Astrocyte of the spinal cord (primary cell): ENCODE measurements at regions not wholly inside any gene's neighbourhood (a gene's known extent, or its start where the extent isn't known, plus 50 kb on each side); places are given as distances from the start of the nearest gene placed in this dataset.

Experiments
- DNase-seq: peaks from one replicate; pipeline ENCODE4 v3.0.0; 2011; ENCODE audit warnings: low read depth, low spot score
- H3K4me3 ChIP-seq: 2 replicates; pipeline ENCODE4 v1.5.1; 2011; ENCODE audit warnings: low read depth, mild to moderate bottlenecking, low read length, moderate library complexity
- in situ Hi-C: cut with HindIII; loops from 2 replicates; pipeline ENCODE4 v1.10.0; 2017; ENCODE audit warnings: low sequenced_read_pairs
- TF ChIP-seq, protein P1 (sequence below): IDR thresholded peaks from 2 replicates; pipeline ENCODE4 v1.5.1; 2012; ENCODE audit warnings: low read depth, mild to moderate bottlenecking, low read length, inconsistent platforms

DNA sequence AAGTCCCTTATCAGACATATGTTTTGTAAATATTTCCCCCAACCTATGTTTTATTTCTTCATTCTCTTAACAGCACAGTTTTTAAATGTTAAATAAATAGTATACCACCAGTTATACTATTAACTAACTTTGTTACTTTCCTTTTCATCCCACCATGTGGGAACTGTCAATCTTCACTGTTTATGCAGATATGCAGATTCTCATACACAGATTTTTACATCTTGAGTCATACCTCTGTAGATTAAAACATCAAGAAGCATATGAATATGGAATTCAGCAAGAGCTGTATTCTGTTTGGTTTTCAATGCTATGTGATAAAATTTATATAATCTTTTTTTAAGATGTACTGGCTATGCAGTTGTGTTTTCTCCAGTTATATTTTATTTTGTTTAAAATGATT is 566.3 kb downstream of the LIG4 start:
- TF ChIP-seq, protein P1, sequence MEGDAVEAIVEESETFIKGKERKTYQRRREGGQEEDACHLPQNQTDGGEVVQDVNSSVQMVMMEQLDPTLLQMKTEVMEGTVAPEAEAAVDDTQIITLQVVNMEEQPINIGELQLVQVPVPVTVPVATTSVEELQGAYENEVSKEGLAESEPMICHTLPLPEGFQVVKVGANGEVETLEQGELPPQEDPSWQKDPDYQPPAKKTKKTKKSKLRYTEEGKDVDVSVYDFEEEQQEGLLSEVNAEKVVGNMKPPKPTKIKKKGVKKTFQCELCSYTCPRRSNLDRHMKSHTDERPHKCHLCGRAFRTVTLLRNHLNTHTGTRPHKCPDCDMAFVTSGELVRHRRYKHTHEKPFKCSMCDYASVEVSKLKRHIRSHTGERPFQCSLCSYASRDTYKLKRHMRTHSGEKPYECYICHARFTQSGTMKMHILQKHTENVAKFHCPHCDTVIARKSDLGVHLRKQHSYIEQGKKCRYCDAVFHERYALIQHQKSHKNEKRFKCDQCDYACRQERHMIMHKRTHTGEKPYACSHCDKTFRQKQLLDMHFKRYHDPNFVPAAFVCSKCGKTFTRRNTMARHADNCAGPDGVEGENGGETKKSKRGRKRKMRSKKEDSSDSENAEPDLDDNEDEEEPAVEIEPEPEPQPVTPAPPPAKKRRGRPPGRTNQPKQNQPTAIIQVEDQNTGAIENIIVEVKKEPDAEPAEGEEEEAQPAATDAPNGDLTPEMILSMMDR = no peak
- no peak overlapping the region for H3K4me3 ChIP-seq
- in situ Hi-C loops = no loop called here
- no peak for DNase-seq

DNA sequence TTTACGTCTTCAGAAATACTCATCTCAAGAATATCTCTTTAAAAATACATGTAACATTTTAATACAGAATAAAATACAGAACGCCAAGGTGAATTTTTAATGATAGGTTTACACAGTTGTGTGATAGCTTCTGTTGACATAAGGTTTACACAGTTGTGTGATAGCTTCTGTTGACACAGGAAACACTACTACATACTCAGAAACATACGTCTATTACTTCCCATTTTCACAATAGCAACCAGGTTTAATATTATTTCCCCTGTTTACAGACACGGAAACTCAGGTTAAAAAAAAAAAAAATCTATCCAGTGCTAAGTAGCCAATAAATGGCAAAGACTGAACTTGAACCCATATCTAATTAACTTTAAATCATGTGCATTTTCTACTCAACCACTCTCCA is 571.2 kb downstream of the LIG4 start:
- H3K4me3 ChIP-seq = no peak overlapping the region
- DNase-seq = no peak
- TF ChIP-seq, protein P1 = no peak
- in situ Hi-C loops = no loop called here

DNA sequence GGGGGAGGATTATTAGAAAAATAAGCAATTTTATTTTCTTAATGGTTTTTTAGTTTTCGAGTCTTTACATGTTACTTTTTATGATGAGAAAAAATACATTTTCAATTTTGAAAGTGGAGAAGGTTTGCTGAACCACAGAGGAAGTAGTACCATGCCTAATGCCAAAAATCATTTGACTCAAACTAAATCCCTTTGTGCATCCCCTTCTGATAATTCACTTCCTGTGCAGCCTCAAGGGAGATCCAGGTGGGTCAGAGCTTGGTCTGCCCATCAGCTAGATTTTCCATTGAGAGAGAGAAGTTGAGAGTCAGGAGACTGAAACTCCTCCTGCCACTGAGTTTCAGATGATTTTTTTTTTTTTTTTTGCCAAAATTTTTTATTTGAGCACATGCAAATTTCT is 571.7 kb downstream of the LIG4 start:
- no peak overlapping the region for H3K4me3 ChIP-seq
- in situ Hi-C loops = no loop called here
- DNase-seq = no peak
- TF ChIP-seq, protein P1 = no peak

DNA sequence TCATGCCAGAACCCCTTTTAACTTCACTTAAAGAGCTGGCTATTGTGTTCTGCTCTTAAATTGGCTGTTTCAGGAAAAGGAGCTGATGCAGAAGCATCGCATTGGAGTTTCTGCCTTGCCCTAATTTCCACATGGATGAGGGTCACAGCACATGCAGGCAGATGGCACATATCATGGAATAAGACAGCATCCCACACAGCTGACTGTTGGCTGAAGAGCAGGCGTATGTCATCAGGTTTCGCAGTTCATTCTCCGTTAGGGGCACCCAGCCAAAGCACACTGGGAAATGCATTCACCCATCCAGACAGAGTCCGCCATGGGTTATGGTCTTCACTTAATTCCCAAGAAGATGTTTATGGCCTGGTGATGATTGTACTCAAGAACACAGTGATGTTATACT is 572.5 kb downstream of the LIG4 start:
- DNase-seq = no peak
- H3K4me3 ChIP-seq = no peak overlapping the region
- TF ChIP-seq, protein P1 = no peak
- in situ Hi-C loops = no loop called here

DNA sequence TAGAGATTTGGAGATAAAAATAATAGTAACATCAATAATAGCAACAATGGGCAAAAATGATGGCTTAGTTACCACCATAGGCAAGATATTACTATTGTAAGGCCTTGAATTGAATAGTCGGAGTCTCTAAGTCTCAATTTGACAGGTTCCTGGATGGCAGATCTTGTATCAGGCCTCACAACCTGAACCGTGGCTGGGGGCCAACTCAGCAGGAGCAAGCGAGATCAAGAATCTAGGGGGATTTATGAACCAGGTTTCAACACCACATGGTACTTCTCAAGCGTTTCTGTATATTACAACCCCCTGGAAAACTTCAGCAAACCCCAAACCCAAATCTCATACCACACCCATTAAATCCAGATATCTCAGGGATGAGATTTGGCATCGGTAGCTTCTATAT is 573.8 kb downstream of the LIG4 start:
- TF ChIP-seq, protein P1 = no peak
- H3K4me3 ChIP-seq = no peak overlapping the region
- in situ Hi-C loops = no loop called here
- no peak for DNase-seq

GRCh38 chr13:107625648-107626047 is 589.7 kb downstream of the LIG4 start:
- TF ChIP-seq, protein P1 = no peak
- no peak for DNase-seq
- no peak overlapping the region for H3K4me3 ChIP-seq
- in situ Hi-C loops = no loop called here

- in situ Hi-C loops = no loop called here
Measured at GRCh38 chr13:107617527-107617926, 597.8 kb downstream of the LIG4 start.

More at GRCh38 chr13:107617527-107617926, 597.8 kb downstream of the LIG4 start:
- no peak for DNase-seq
- TF ChIP-seq, protein P1 = no peak
- H3K4me3 ChIP-seq = no peak overlapping the region
